CD14-positive monocyte (primary cell): ENCODE measurements at regions not wholly inside any gene's neighbourhood (a gene's known extent, or its start where the extent isn't known, plus 50 kb on each side); places are given as distances from the start of the nearest gene placed in this dataset.

Source experiments
- DNase-seq, 3 donors: peaks; one replicate each; pipeline ENCODE4 v3.0.0-alpha.2; 2011 to 2022
- H2AFZ ChIP-seq: 2 replicates; pipeline ENCODE4 v1.6.0; 2012; ENCODE audit warnings: mild to moderate bottlenecking, low read depth, low read length, inconsistent platforms; ENCODE audit not compliant: insufficient read depth, poor library complexity, severe bottlenecking
- H3K27ac ChIP-seq, 2 donors: 1 replicate in 1 of 2; 2 replicates in 1 of 2; pipeline ENCODE4 v1.5.1; 2012 to 2013; ENCODE audit warnings: low read length in 2 of 2, control low read depth in 1 of 2, inconsistent platforms in 1 of 2, low read depth in 1 of 2, mild to moderate bottlenecking in 1 of 2
- H3K27me3 ChIP-seq, 2 donors: one replicate each; pipeline versions ENCODE4 v1.6.0 to v1.6.1; 2011 to 2013; ENCODE audit warnings: low read length in 2 of 2; ENCODE audit not compliant: control insufficient read depth in 2 of 2, insufficient read depth in 2 of 2
- H3K36me3 ChIP-seq, 2 donors: replicated peaks in 1 of 2; 1 replicate in 1 of 2; 2 replicates in 1 of 2; pipeline versions ENCODE4 v1.5.1 to v1.6.1; 2012 to 2013; ENCODE audit warnings: low read length in 2 of 2, control low read depth in 1 of 2, inconsistent platforms in 1 of 2, mild to moderate bottlenecking in 1 of 2; ENCODE audit not compliant: insufficient read depth in 2 of 2, control insufficient read depth in 1 of 2
- H3K4me1 ChIP-seq, 2 donors: 1 replicate in 1 of 2; 2 replicates in 1 of 2; pipeline versions ENCODE4 v1.5.1 to v1.6.1; 2012 to 2013; ENCODE audit warnings: low read length in 2 of 2, control low read depth in 1 of 2, inconsistent platforms in 1 of 2, mild to moderate bottlenecking in 1 of 2, moderate library complexity in 1 of 2; ENCODE audit not compliant: insufficient read depth in 2 of 2, control insufficient read depth in 1 of 2
- H3K4me2 ChIP-seq: replicated peaks from 2 replicates; pipeline ENCODE3; 2012; ENCODE audit warnings: low read length, moderate library complexity, mild to moderate bottlenecking; ENCODE audit not compliant: poor library complexity, severe bottlenecking; ENCODE audit errors: extremely low read depth
- H3K4me3 ChIP-seq, 3 experiments: fragments of 200-600 bp in 1 of 3; sonication (generic) in 1 of 3; replicated peaks in 1 of 3; 1 replicate in 2 of 3; 2 replicates in 1 of 3; pipeline ENCODE4 v1.5.1; 2011 to 2013; ENCODE audit warnings: low read length in 3 of 3, mild to moderate bottlenecking in 3 of 3, control low read depth in 2 of 3, low read depth in 2 of 3, inconsistent platforms in 1 of 3, moderate library complexity in 1 of 3
- H3K79me2 ChIP-seq: 2 replicates; pipeline ENCODE4 v1.6.0; 2012; ENCODE audit warnings: mild to moderate bottlenecking, control low read depth, inconsistent platforms, low read length, moderate library complexity; ENCODE audit not compliant: insufficient read depth
- H3K9ac ChIP-seq: 2 replicates; pipeline ENCODE4 v1.6.0; 2017; ENCODE audit warnings: low read length, mild to moderate bottlenecking; ENCODE audit not compliant: insufficient read depth, poor library complexity, severe bottlenecking
- H3K9me3 ChIP-seq, 2 donors: replicated peaks in 1 of 2; 1 replicate in 1 of 2; 2 replicates in 1 of 2; pipeline versions ENCODE4 v1.5.1 to v1.6.1; 2012 to 2013; ENCODE audit warnings: low read length in 2 of 2, control low read depth in 1 of 2; ENCODE audit not compliant: control insufficient read depth in 1 of 2, insufficient read depth in 1 of 2
- H4K20me1 ChIP-seq: 2 replicates; pipeline ENCODE4 v1.6.0; 2012; ENCODE audit warnings: mild to moderate bottlenecking, low read length, control low read depth, moderate library complexity; ENCODE audit not compliant: insufficient read depth
- H3K27ac Mint-ChIP-seq, 7 donors: one replicate each; pipeline ENCODE4 v1.8.0; 2020; ENCODE audit warnings: mild to moderate bottlenecking in 7 of 7, mixed read lengths in 7 of 7, moderate library complexity in 6 of 7, inconsistent platforms in 2 of 7
- H3K27me3 Mint-ChIP-seq, 3 donors: one replicate each; pipeline ENCODE4 v1.8.0; 2021 to 2022; ENCODE audit warnings: low read depth in 3 of 3, mild to moderate bottlenecking in 3 of 3, mixed read lengths in 3 of 3, moderate library complexity in 3 of 3, inconsistent platforms in 1 of 3
- H3K36me3 Mint-ChIP-seq, 2 donors: one replicate each; pipeline ENCODE4 v1.8.0; 2020; ENCODE audit warnings: mixed read lengths in 2 of 2, inconsistent platforms in 1 of 2, mild to moderate bottlenecking in 1 of 2
- H3K4me1 Mint-ChIP-seq: one replicate; pipeline ENCODE4 v1.8.0; 2020; ENCODE audit warnings: mild to moderate bottlenecking, mixed read lengths
- H3K4me3 Mint-ChIP-seq, 2 donors: one replicate each; pipeline ENCODE4 v1.8.0; 2020; ENCODE audit warnings: mild to moderate bottlenecking in 2 of 2, mixed read lengths in 2 of 2, moderate library complexity in 1 of 2
- H3K9me3 Mint-ChIP-seq, 7 donors: one replicate each; pipeline ENCODE4 v1.8.0; 2020 to 2022; ENCODE audit warnings: mixed read lengths in 7 of 7, mild to moderate bottlenecking in 6 of 7, moderate library complexity in 6 of 7, inconsistent platforms in 2 of 7
- CTCF ChIP-seq: fragments of 200-600 bp; IDR thresholded peaks from one replicate; pipeline ENCODE4 v1.8.0; 2022; ENCODE audit warnings: antibody characterized with exemption, mild to moderate bottlenecking
- whole genome bisulfite sequencing: methylation state at CpG from one replicate; pipeline ENCODE4 v1.1.5; 2013; ENCODE audit warnings: missing lambda C conversion rate; ENCODE audit not compliant: insufficient coverage; 5-methylcytosine and 5-hydroxymethylcytosine counted together
- intact Hi-C, 2 donors: fragments of 100-400 bp; cut with micrococcal nuclease; formaldehyde crosslinking; loops; one replicate each; pipeline versions ENCODE4 v1.15.0 to v1.15.1; 2023

- H3K9me3 Mint-ChIP-seq = peaks cover 2 to 9% (median 4%) of the 10 kb centered on the region in 7 donors
- H3K9me3 ChIP-seq = peaks cover 0 to 6% of the 10 kb centered on the region in 2 donors
- H3K79me2 ChIP-seq = no peaks in the 10 kb centered on the region
- WGBS = 100% methylated on average over 4 of the region's 4 CpGs
- no peaks in the 10 kb centered on the region for H3K36me3 ChIP-seq
- no peak overlapping the region for H3K27ac Mint-ChIP-seq
- peaks cover 0 to 4% (median 0%) of the 10 kb centered on the region in 3 donors for H3K27me3 Mint-ChIP-seq
- no peak overlapping the region for H3K4me2 ChIP-seq
- no peak overlapping the region for H3K4me3 ChIP-seq
- H4K20me1 ChIP-seq = no peaks in the 10 kb centered on the region
- H3K27ac ChIP-seq = no peak overlapping the region
- no peak overlapping the region for H2AFZ ChIP-seq
- H3K27me3 ChIP-seq = no peaks in the 10 kb centered on the region
- H3K9ac ChIP-seq = no peak overlapping the region
- no peak for TF ChIP-seq CTCF
- intact Hi-C loops = no loop called here
- H3K36me3 Mint-ChIP-seq = no peaks in the 10 kb centered on the region
- H3K4me1 Mint-ChIP-seq = no peaks in the 10 kb centered on the region
- no peak for DNase-seq
- H3K4me3 Mint-ChIP-seq = no peak overlapping the region
- H3K4me1 ChIP-seq = no peaks in the 10 kb centered on the region
Observed at GRCh38 chr5:117165068-117165467, 590.4 kb upstream of the SEMA6A start.

- TF ChIP-seq CTCF = no peak
- Histone ChIP-seq H2AFZ (no peak overlapping the region), H3K36me3 (no peaks in the 10 kb centered on the region), H3K79me2 (no peaks in the 10 kb centered on the region), H3K27me3 (no peaks in the 10 kb centered on the region), H3K4me3 (no peak overlapping the region), H3K9me3 (peaks cover 0 to 3% of the 10 kb centered on the region in 2 donors), H3K4me1 (no peaks in the 10 kb centered on the region), H4K20me1 (no peaks in the 10 kb centered on the region), H3K4me2 (no peak overlapping the region), H3K27ac (no peak overlapping the region), H3K9ac (no peak overlapping the region)
- Mint-ChIP-seq H3K27ac (no peak overlapping the region), H3K9me3 (peaks cover 0 to 11% (median 0%) of the 10 kb centered on the region in 7 donors), H3K27me3 (peaks cover 0 to 4% (median 0%) of the 10 kb centered on the region in 3 donors), H3K4me3 (no peak overlapping the region), H3K36me3 (no peaks in the 10 kb centered on the region), H3K4me1 (no peaks in the 10 kb centered on the region)
- 48% methylated on average over 2 of the region's 7 CpGs for WGBS
- intact Hi-C loops = no loop called here
- DNase-seq = no peak
Observed at GRCh38 chr5:117161718-117162335, 587.2 kb upstream of the SEMA6A start.
